Sigmoid colon (tissue), 4 donors: ENCODE measurements at regions not wholly inside any gene's neighbourhood (a gene's known extent, or its start where the extent isn't known, plus 50 kb on each side); places are given as distances from the start of the nearest gene placed in this dataset.

ENCODE experiments used
- CTCF ChIP-seq, 4 experiments: fragments of 450-650 bp in 3 of 4; fragments of 200-600 bp in 1 of 4; IDR thresholded peaks; one replicate each; pipeline ENCODE4 v1.5.1; 2016 to 2019; ENCODE audit warnings: antibody characterized with exemption in 4 of 4, mild to moderate bottlenecking in 3 of 4, moderate library complexity in 2 of 4
- EP300 ChIP-seq, 4 donors: sonication (generic); formaldehyde crosslinking; IDR thresholded peaks; one replicate each; pipeline ENCODE4 v1.6.1; 2017; ENCODE audit warnings: antibody characterized with exemption in 4 of 4
- POLR2A ChIP-seq, 2 donors: fragments of 450-650 bp; IDR thresholded peaks; one replicate each; pipeline ENCODE4 v1.6.1; 2016; ENCODE audit warnings: antibody characterized with exemption in 2 of 2, mild to moderate bottlenecking in 2 of 2, moderate library complexity in 2 of 2
- POLR2AphosphoS5 ChIP-seq, 4 donors: sonication (generic); formaldehyde crosslinking; IDR thresholded peaks; one replicate each; pipeline ENCODE4 v1.6.1; 2017; ENCODE audit warnings: antibody characterized with exemption in 4 of 4

DNA sequence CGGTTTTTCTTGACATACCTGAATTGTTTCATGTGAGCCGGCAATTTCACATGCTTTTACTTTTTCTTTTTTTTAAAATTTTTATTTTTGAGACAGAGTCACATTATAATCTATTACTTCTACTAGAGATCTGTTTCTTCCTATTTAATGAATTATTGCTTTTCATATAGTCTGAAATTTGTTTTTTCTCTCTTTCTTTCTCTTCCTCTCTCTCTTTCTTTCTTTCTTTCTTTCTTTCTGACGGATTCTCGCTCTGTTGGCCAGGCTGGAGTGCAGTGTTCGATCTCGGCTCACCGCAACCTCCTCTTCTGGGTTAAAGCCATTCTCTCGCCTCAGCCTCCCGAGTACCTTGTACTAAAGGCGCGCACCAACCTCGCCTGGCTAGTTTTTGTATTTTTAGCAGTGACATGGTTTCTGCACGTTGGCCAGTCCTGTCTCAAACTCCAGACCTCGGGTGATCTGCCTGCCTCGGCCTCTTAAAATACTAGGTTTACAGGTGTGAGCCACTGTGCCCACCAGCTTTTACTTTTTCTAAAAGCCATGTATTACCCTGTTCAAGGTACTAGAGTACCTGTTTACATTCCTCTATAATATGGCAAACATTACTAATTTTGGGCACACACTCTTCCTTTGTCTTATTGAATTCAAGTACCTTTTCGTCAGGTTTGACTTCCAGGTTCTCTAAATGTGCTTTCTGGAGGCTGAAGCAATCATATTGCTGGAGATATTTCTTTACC is 86.5 kb upstream of the RHOU start:
- TF ChIP-seq CTCF (IDR thresholded peaks at IDR 0.05) (no peak), POLR2A (IDR thresholded peaks at IDR 0.05) (no peak), POLR2AphosphoS5 (IDR thresholded peaks at IDR 0.05) (no peak), EP300 (IDR thresholded peaks at IDR 0.05) (no peak)
